Activated T-helper 1 cell treated with anti-CD3 and anti-CD28 coated beads, Interleukin-2, amount 50 U/mL, for 16 hours (primary cell): ENCODE measurements at regions not wholly inside any gene's neighbourhood (a gene's known extent, or its start where the extent isn't known, plus 50 kb on each side); places are given as distances from the start of the nearest gene placed in this dataset.
"Not testable (repeated sequence)": the region's sequence is repeated elsewhere in the genome, so short reads cannot be mapped to it uniquely, and the experiment has no call there.

Source experiments
- DNase-seq, 2 donors: peaks; one replicate each; pipeline ENCODE4 v3.0.0-alpha.2; 2020; ENCODE audit warnings: low read depth in 1 of 2, low spot score in 1 of 2

- DNase-seq: no peak
These were observed 169.3 kb upstream of the BET1 start for GRCh38 chr7:94173436-94173835.

- no peak for DNase-seq
These were observed 170.2 kb upstream of the BET1 start for GRCh38 chr7:94174375-94174774.

- no peak for DNase-seq
These were observed 170.8 kb upstream of the BET1 start for GRCh38 chr7:94174956-94175355.

GRCh38 chr7:94176694-94177200 is 172.6 kb upstream of the BET1 start:
- no peak for DNase-seq

GRCh38 chr7:94177441-94177840 is 173.3 kb upstream of the BET1 start:
- no peak for DNase-seq

- DNase-seq: no peak
These were observed 174.1 kb upstream of the BET1 start for GRCh38 chr7:94178230-94178629.

- DNase-seq: no peak
These were observed 175.3 kb upstream of the BET1 start for GRCh38 chr7:94179466-94179865.

- no peak for DNase-seq
These were observed 177.9 kb upstream of the BET1 start for GRCh38 chr7:94182066-94182465.

GRCh38 chr7:94182721-94183120 is 178.6 kb upstream of the BET1 start:
- no peak for DNase-seq

GRCh38 chr7:94183289-94183749 is 179.2 kb upstream of the BET1 start:
- no peak for DNase-seq

GRCh38 chr7:94183891-94184290 is 179.7 kb upstream of the BET1 start:
- no peak for DNase-seq

- no peak for DNase-seq
These were observed 184.2 kb upstream of the BET1 start for GRCh38 chr7:94188350-94188749.

- DNase-seq: no peak
These were observed 186.5 kb upstream of the BET1 start for GRCh38 chr7:94190599-94191061.

GRCh38 chr7:94194426-94194825 is 190.3 kb upstream of the BET1 start:
- not testable (repeated sequence) for DNase-seq

- no peak for DNase-seq
These were observed 191.0 kb upstream of the BET1 start for GRCh38 chr7:94195201-94195600.

GRCh38 chr7:94195813-94196212 is 191.7 kb upstream of the BET1 start:
- DNase-seq: no peak

GRCh38 chr7:94205529-94205928 is 189.2 kb upstream of the COL1A2 start:
- DNase-seq: no peak

- no peak for DNase-seq
These were observed 188.4 kb upstream of the COL1A2 start for GRCh38 chr7:94206295-94206694.

GRCh38 chr7:94212160-94212559 is 182.5 kb upstream of the COL1A2 start:
- DNase-seq: no peak

GRCh38 chr7:94216944-94217461 is 177.7 kb upstream of the COL1A2 start:
- DNase-seq: no peak

GRCh38 chr7:94217766-94218165 is 176.9 kb upstream of the COL1A2 start:
- no peak for DNase-seq

- no peak for DNase-seq
These were observed 172.2 kb upstream of the COL1A2 start for GRCh38 chr7:94222516-94222915.

- DNase-seq: no peak
These were observed 171.2 kb upstream of the COL1A2 start for GRCh38 chr7:94223375-94224084.
